Activated naive CD4-positive, alpha-beta T cell treated with anti-CD3 and anti-CD28 coated beads, Interleukin-2, amount 50 U/mL, for 24 hours (primary cell): ENCODE measurements at regions not wholly inside any gene's neighbourhood (a gene's known extent, or its start where the extent isn't known, plus 50 kb on each side); places are given as distances from the start of the nearest gene placed in this dataset.
"Not testable (repeated sequence)": the region's sequence is repeated elsewhere in the genome, so short reads cannot be mapped to it uniquely, and the experiment has no call there.

ENCODE experiments used
- H3K27ac Mint-ChIP-seq: one replicate; pipeline ENCODE4 v1.8.0; 2021; ENCODE audit warnings: mild to moderate bottlenecking, mixed read lengths
- H3K27me3 Mint-ChIP-seq: one replicate; pipeline ENCODE4 v1.8.0; 2021; ENCODE audit warnings: mixed read lengths
- H3K36me3 Mint-ChIP-seq: one replicate; pipeline ENCODE4 v1.8.0; 2021; ENCODE audit warnings: mixed read lengths
- H3K4me1 Mint-ChIP-seq: one replicate; pipeline ENCODE4 v1.8.0; 2021; ENCODE audit warnings: mixed read lengths
- H3K4me3 Mint-ChIP-seq: one replicate; pipeline ENCODE4 v1.8.0; 2021; ENCODE audit warnings: mild to moderate bottlenecking, mixed read lengths
- H3K9me3 Mint-ChIP-seq: one replicate; pipeline ENCODE4 v1.8.0; 2021; ENCODE audit warnings: mixed read lengths

DNA sequence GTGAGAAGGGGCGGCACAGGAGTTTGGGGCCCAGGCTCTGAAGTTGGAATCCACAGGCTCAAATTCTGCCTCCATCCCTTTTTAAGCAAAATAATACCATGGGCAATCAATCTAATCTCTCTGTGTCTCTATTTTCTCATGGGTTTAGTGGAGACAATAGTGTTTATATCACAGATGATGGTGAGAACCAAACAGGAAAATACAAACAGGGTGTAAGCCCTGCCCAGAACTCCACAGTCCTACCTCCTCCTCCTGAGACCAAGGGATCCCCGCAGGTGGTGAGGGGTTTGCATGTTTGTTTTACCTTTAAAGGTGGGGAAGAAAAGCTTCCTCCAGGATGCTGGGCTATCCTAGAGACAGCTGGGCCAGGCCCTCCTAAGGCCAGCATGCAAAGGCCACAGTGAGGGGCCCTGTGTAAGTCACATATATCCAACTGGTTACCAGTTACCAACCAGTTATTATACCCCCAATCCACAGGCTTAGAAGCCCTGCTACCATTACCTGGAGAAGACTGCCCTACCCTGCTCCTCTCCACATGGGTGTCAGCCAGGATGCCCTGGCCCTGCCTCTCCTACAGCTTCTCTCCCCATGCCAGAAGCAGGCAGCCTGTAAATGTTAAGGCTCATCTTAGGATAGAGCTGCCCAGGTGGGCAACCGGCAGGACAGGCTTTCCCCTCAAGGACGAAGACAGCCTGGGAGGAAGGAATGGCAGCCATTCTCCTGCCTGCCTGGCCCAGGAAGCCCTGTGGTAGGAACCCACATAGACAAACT is 658.4 kb downstream of the UQCRFS1 start:
- H3K9me3 Mint-ChIP-seq: peaks cover 10% of the 10 kb centered on the region
- peaks cover 10% of the 10 kb centered on the region for H3K4me1 Mint-ChIP-seq
- no peaks in the 10 kb centered on the region for H3K36me3 Mint-ChIP-seq
- H3K27ac Mint-ChIP-seq: no peak overlapping the region
- no peaks in the 10 kb centered on the region for H3K27me3 Mint-ChIP-seq
- H3K4me3 Mint-ChIP-seq: no peak overlapping the region

DNA sequence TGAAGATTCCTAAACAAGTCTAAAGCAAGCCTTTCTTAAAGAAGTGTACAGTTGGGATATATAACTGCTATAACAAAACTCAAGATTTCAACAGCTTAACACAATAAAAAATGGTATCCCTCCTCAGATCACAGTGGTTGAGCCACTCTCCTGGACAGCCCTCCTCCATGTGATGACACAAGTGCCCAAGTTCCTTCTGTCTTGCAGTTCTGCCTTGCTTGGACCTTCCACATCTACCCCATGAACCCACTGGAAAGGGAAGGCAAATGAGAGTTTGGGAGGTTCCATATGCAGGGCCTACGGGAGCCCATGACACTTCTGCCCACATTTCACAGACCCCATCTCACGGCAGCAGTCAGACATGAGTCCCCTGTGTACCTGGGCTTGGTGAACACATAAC is 659.2 kb downstream of the UQCRFS1 start:
- no peaks in the 10 kb centered on the region for H3K27me3 Mint-ChIP-seq
- no peak overlapping the region for H3K27ac Mint-ChIP-seq
- H3K4me1 Mint-ChIP-seq: peaks cover 12% of the 10 kb centered on the region
- H3K9me3 Mint-ChIP-seq: peaks cover 10% of the 10 kb centered on the region
- H3K4me3 Mint-ChIP-seq: no peak overlapping the region
- H3K36me3 Mint-ChIP-seq: no peaks in the 10 kb centered on the region

DNA sequence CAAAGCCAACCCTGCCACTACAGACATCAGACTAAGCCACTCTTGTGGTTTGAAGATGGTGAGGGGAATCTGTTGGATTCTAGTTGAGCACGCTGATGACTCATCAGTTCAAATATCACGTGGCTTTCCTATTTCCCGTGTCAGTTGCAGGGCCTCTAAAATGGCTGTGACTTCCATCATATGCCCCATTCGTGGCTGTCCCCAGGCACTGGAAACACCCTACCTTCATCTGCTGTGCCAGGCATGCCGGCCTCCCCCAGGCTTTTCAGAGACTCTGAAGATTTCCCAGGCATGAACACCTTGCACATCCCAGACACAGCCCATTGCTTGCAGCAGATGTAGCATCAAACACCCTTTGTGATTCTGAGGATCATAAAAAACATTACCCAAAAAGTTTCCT is 659.9 kb downstream of the UQCRFS1 start:
- H3K4me3 Mint-ChIP-seq: no peak overlapping the region

DNA sequence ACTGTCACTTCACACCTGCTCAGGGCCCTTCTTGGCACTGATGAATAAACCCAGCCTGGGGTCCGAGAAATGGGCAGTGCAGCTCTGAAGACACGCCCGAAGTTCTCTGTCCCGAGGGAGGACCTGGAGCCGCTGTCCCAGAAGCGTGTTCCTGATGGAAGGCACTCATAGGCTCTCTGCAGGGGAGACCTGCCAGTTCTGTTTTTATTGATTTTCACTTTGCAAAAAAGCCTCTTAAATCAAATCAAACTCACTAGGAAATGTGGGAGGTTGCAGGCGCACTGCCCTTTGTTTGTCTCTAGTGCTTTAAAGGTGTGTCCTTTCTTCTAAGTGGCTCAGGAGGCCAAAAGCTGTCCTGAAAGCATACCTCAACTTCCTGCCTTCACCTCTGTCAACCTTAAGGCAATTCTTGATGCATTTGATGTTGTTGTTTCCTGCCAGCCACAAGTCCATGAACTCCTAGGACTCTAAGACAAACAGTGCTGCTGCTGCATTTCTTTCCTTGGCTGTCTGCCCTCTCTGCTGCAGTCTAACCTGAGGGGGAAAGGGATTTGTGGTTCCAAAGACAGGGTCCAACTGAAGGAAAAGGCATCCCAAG is 663.2 kb downstream of the UQCRFS1 start:
- H3K9me3 Mint-ChIP-seq: peaks cover 10% of the 10 kb centered on the region
- no peak overlapping the region for H3K27ac Mint-ChIP-seq
- H3K27me3 Mint-ChIP-seq: no peaks in the 10 kb centered on the region
- H3K4me1 Mint-ChIP-seq: peaks cover 12% of the 10 kb centered on the region
- no peaks in the 10 kb centered on the region for H3K36me3 Mint-ChIP-seq
- H3K4me3 Mint-ChIP-seq: no peak overlapping the region

More for the DNA sequence above, 659.9 kb downstream of the UQCRFS1 start:
- Mint-ChIP-seq H3K27me3 (no peaks in the 10 kb centered on the region), H3K36me3 (no peaks in the 10 kb centered on the region), H3K27ac (no peak overlapping the region), H3K9me3 (peaks cover 10% of the 10 kb centered on the region), H3K4me1 (peaks cover 12% of the 10 kb centered on the region)

DNA sequence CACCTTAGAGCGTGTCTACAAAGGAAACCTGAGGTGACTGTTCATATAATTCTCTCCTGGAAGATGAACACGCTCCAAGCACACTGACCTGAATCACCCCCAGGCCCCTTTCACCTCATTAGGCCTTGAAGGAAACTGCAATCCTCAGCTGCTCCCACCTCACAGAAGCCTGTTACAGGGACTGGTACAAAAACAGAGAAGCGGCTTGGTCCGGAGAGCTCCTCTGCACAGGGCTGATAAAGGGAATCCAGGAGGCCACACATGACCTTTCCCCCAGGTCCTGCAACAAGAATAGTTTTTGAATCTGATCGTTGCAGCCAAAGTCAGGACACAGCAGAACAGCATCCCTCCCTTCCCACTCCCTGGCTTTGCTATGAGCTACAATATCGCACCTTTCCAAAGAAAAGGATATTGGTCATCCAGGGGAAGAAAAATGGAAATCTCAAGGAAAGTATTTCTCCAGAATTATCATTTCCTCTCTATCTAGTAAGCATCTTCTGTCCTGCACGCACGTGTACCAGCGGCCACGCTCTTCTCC is 666.7 kb downstream of the UQCRFS1 start:
- no peaks in the 10 kb centered on the region for H3K36me3 Mint-ChIP-seq
- no peaks in the 10 kb centered on the region for H3K9me3 Mint-ChIP-seq
- H3K4me1 Mint-ChIP-seq: peaks cover 6% of the 10 kb centered on the region
- H3K27me3 Mint-ChIP-seq: no peaks in the 10 kb centered on the region
- no peak overlapping the region for H3K27ac Mint-ChIP-seq
- H3K4me3 Mint-ChIP-seq: no peak overlapping the region

DNA sequence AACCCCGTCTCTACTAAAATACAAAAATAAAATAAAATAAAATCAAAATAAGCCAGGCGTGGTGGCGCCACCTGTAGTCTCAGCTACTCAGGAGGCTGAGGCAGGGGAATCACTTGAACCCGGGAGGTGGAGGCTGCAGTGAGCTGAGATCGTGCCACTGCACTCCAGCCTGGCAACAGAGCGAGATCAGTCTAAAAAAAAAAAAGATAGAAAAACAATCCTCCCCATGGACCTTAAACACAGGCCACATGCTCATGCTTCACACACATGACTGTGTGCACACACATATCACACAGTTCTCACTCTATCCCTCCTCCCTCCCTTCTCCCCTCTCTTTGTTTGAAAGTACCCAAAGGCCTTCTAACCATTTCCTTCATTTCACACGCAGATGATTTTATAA is 667.6 kb downstream of the UQCRFS1 start:
- H3K4me3 Mint-ChIP-seq, H3K27me3 Mint-ChIP-seq, H3K9me3 Mint-ChIP-seq, H3K27ac Mint-ChIP-seq, H3K4me1 Mint-ChIP-seq, H3K36me3 Mint-ChIP-seq: not testable (repeated sequence)

DNA sequence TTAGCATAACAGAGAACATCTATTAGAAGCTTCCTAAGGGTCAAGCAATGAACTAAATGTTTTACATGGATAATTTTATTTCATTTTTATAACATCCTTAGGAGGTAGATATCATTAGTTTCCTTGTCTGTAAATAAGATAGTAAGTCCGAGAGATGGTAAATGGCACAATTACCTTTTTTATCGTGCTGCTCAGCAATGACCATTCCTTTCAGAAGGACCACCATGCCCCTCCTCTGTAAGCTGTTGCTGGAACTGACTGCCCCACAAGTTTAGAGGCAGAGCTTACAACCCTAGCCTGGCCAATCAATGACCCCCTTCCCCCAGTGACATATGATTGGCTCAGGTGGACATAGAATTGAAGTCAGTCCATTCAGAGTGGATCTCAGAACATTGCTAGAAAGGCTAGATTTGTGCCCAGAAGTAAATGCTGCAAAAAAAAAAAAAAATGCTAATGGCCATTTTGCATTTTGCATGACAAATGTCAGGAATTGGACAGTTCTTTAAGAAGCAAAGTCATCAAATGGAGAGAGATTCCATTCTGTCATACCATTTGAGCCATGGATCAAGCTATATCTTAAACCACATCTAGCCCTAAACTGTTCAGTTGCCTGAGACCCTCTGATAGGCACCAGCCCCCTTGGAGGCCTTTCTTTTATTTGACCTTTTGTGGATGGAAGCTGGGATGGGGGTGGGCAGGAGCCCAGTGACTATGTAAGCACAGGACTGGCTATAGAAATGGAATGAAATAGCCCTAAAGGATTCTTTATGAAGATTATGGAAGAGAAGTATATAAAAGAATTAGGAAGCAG is 668.3 kb downstream of the UQCRFS1 start:
- H3K27ac Mint-ChIP-seq: no peak overlapping the region

DNA sequence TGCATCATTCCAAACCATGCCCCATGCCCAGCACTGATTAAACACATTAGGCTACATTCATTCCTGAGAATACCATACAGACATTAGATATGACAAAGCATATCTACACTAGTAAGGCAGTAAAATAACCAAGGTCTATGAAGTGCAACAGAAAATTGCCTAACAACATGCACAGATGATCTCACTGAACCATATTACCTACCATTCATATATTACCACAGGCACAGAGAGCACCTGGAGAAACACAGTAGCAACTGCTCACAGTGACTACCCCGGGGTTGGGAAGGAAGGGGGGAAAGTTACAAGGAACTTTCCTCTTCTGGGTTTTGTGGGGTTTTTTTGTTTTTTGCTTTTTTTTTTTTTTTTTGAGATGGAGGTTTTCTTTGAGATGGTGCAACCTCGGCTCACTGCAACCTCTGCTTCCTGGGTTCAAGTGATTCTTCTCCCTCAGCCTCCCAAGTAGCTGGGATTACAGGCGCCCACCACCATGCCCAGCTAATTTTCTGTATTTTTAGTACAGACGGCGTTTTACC is 669.6 kb downstream of the UQCRFS1 start:
- H3K4me1 Mint-ChIP-seq: no peaks in the 10 kb centered on the region
- H3K4me3 Mint-ChIP-seq: no peak overlapping the region
- no peak overlapping the region for H3K27ac Mint-ChIP-seq
- no peaks in the 10 kb centered on the region for H3K27me3 Mint-ChIP-seq
- H3K36me3 Mint-ChIP-seq: no peaks in the 10 kb centered on the region
- peaks cover under 1% of the 10 kb centered on the region for H3K9me3 Mint-ChIP-seq

More for the DNA sequence above, 668.3 kb downstream of the UQCRFS1 start:
- no peaks in the 10 kb centered on the region for H3K36me3 Mint-ChIP-seq
- no peak overlapping the region for H3K4me3 Mint-ChIP-seq
- no peaks in the 10 kb centered on the region for H3K27me3 Mint-ChIP-seq
- no peaks in the 10 kb centered on the region for H3K9me3 Mint-ChIP-seq
- peaks cover 3% of the 10 kb centered on the region for H3K4me1 Mint-ChIP-seq

DNA sequence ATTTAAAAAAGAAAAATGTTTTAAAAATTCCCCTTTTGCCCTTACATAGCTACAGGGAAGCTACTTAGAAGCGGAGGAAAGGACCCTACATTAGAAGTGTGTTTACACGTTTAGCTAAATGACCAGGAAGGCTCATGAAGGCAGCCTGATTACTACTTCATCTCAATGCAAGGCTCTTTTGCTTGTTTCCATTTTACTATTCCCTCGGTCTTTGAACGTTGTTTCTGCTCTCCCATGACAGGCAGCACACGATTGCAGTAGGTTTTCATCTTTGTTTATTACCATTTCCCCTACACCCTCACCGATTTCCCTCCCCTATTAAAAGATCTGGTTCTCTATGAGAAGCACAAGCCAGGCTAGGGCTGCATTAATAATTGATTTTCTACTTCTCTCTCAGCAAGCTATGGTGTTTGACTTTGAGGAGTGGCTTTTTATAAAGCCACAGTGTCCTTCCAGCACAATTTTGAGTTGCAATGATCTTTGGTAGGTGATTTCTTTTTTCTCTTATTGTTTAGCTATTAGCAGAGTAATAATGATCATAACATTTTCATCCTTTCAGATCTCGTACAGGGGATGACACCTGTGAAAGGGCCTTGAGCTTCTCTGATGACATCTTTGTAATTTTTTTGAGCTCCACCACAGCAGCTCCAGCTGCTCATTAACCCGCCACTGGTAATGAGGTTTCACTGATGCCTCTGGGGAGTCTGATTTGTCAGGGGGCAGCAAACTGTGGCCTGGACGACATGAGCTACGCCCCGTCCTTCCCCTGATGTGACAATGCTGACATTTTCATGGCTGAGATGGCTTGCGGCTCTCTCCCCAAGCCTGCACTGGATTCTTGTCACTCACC is 670.3 kb downstream of the UQCRFS1 start:
- Mint-ChIP-seq H3K4me3 (no peak overlapping the region), H3K27ac (no peak overlapping the region), H3K9me3 (peaks cover 7% of the 10 kb centered on the region), H3K27me3 (no peaks in the 10 kb centered on the region), H3K4me1 (no peaks in the 10 kb centered on the region), H3K36me3 (peaks cover 2% of the 10 kb centered on the region)

DNA sequence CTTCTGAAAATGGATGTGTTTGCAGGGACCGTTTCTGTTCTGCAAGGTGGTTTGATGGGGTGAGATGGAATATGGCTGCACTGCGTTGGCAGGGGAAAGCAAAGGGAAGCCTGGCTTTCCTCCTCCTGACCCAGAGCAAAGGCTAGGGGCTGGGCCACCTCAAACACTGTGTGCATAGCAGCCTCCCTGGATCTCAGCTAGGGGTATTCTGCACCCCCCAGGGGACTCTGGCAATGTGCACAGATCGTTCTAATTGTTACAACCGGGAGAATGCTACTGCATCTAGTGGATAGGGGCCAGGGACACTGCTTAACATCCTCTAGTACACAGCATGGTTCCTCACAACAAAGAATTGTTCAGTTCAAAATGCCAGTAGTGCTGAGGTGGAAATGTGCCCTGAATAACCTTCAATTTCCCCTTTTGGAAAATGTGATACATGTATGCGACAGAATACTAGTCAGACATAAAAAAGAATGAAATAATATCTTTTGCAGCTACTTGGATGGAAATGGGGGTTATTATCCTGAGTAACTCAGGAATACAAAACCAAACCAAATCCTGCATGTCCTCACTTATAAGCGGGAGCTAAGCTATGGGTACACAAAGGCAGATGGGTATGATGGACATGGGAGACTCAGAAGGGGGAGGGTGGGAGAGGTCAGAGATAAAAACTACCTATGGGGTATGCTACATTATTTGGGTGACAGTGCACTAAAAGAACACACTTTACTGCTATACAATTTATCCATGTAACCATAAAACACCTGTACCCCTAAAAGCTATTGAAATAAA is 671.2 kb downstream of the UQCRFS1 start:
- H3K4me3 Mint-ChIP-seq: no peak overlapping the region
- H3K27me3 Mint-ChIP-seq: no peaks in the 10 kb centered on the region
- peaks cover 8% of the 10 kb centered on the region for H3K9me3 Mint-ChIP-seq
- no peaks in the 10 kb centered on the region for H3K4me1 Mint-ChIP-seq
- H3K27ac Mint-ChIP-seq: no peak overlapping the region
- H3K36me3 Mint-ChIP-seq: peaks cover 2% of the 10 kb centered on the region

DNA sequence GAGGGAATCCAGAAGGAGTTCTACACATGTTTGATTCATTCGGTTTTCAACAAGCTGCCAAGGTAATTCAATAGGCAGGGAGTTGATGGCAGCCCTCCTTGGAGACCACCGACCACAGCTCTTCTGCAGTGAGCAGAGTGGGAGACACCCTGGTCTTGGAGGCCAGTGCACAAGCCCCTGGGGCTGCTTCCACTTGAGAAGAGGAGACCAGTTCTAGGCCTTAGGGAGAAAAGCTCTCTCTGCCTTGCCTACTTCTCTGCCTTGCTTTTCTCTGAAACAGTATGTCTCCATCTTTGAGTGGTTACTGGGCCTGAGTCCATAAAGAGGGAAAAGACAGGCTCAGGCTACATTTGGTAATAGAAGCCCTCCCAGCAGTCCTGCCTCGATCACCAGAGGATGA is 671.9 kb downstream of the UQCRFS1 start:
- Mint-ChIP-seq H3K27ac (no peak overlapping the region), H3K9me3 (peaks cover 14% of the 10 kb centered on the region), H3K4me1 (no peaks in the 10 kb centered on the region), H3K27me3 (no peaks in the 10 kb centered on the region), H3K4me3 (no peak overlapping the region), H3K36me3 (peaks cover 2% of the 10 kb centered on the region)

DNA sequence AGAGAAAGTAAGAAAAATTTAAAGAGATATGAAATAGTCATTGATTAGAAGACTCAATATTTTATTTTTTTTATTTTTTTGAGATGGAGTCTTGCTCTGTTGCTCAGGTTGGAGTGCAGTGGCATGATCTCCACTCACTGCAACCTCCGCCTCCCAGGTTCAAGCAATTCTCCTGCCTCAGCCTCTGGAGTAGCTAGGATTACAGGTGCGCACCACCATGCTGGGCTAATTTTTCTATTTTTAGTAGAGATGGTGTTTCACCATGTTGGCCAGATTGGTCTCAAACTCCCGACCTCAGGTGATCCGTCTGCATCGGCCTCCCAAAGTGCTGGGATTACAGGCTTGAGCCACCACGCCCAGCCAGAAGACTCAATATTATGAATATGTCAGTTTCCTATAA is 672.6 kb downstream of the UQCRFS1 start:
- not testable (repeated sequence) for H3K4me3 Mint-ChIP-seq, H3K36me3 Mint-ChIP-seq, H3K27ac Mint-ChIP-seq, H3K4me1 Mint-ChIP-seq, H3K27me3 Mint-ChIP-seq
- peaks cover 14% of the 10 kb centered on the region for H3K9me3 Mint-ChIP-seq

DNA sequence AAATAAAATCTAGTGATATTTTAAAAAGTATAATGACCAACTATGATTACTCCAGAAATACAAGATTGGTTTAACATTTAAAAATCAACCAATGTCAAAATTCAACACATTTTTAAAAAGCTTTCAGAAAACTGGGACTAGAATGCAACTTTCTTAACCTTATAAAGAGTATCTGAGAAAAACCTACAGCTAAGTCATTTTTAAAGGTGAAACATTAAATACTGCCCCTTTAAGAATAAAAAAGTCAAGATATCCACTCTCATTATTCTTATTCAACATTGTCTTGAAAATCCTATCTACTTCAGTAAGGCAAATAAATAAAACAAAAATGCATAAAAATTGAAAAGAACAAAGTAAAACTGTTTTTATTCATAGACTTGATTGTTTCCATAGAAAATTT is 673.2 kb downstream of the UQCRFS1 start:
- H3K27ac Mint-ChIP-seq: no peak overlapping the region
- no peaks in the 10 kb centered on the region for H3K27me3 Mint-ChIP-seq
- peaks cover 14% of the 10 kb centered on the region for H3K9me3 Mint-ChIP-seq
- H3K36me3 Mint-ChIP-seq: peaks cover 2% of the 10 kb centered on the region
- no peaks in the 10 kb centered on the region for H3K4me1 Mint-ChIP-seq
- H3K4me3 Mint-ChIP-seq: no peak overlapping the region

DNA sequence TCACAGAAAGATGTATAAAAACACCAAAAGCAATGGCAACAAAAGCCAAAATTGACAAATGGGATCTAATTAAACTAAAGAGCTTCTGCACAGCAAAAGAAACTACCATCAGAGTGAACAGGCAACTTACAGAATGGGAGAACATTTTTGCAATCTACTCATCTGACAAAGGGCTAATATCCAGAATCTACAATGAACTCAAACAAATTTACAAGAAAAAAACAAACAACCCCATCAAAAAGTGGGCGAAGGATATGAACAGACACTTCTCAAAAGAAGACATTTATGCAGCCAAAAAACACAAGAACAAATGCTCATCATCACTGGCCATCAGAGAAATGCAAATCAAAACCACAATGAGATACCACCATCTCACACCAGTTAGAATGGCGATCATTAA is 674.4 kb downstream of the UQCRFS1 start:
- not testable (repeated sequence) for H3K27me3 Mint-ChIP-seq, H3K4me3 Mint-ChIP-seq, H3K4me1 Mint-ChIP-seq, H3K36me3 Mint-ChIP-seq, H3K27ac Mint-ChIP-seq
- H3K9me3 Mint-ChIP-seq: peaks cover 14% of the 10 kb centered on the region
